ENCODE measurements at regions not wholly inside any gene's neighbourhood (a gene's known extent, or its start where the extent isn't known, plus 50 kb on each side); places are given as distances from the start of the nearest gene placed in this dataset.

DNA sequence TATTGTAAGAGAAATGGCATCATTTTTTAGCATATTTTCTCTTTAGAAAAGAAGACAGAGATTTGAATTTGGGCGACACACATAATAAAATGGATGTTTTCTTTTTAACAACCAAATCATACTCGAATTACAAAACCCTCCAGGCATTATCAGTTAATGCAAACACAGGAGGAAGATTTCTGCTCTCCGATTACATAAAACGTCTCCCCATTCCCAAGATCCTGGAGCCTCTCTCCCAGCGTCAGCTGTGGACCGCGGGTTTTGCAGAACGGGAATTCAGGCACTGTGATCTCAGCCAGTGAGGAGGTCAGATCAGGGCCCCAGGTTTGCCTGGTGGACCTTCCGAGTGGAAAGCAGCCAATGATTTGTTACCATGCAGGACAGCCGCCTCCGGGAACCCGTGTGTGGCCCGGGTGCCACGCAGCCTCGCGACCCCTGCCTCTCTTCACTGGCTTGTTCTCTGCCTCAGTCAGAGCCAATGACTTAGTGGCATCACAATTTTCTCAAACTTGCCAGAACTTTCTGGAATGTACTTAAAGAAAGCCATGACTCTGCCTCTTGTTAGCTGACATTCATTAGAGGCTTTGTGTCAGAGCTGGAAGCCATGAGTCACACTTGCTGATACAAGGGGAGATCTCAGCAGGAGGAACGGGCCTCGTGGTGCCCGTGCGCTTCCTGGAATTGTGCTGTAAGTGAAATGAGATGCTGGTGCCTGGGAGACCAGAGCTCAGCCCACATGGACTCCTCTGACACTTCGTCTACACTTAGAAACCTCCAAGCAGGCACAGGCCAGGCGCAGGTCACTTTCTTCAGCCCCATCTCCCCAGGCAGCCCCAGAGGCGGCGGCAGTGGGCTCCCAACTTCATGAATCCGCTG is 246.1 kb downstream of the KLF6 start:
- Histone ChIP-seq H3K36me3 (ENCODE audit: control insufficient read depth in 2 of 2, extremely low read depth in 1 of 2, insufficient read depth in 2 of 2, low read length in 2 of 2) (no peaks in the 10 kb centered on the region), H3K4me2 (ENCODE audit: insufficient read depth, low read length) (no peak overlapping the region), H3K4me1 (ENCODE audit: control insufficient read depth, extremely low read depth, insufficient read depth, low read length) (peaks cover 25% of the 10 kb centered on the region), H3K9me1 (replicated peaks; ENCODE audit: control insufficient read depth, extremely low read depth, insufficient read depth, low read length) (no peaks in the 10 kb centered on the region), H3K79me2 (ENCODE audit: control insufficient read depth, insufficient read depth, low read length) (no peaks in the 10 kb centered on the region), H3K27me3 (ENCODE audit: control insufficient read depth in 2 of 2, insufficient read depth in 2 of 2, low read length in 2 of 2) (no peaks in the 10 kb centered on the region), H3K9ac (replicated peaks; ENCODE audit: extremely low read depth, insufficient read depth, low read length) (peak overlapping the region; percentile 40), H3K27ac (ENCODE audit: insufficient read depth, low read depth, low read length) (peak overlapping the region; percentile 87), H4K20me1 (replicated peaks; ENCODE audit: control insufficient read depth, extremely low read depth, insufficient read depth, low read length) (no peaks in the 10 kb centered on the region), H3K4me3 (replicated peaks in 1 of 3; ENCODE audit: insufficient read depth in 1 of 3, low read depth in 1 of 3, low read length in 3 of 3) (no peak overlapping the region), H3K9me3 (replicated peaks; ENCODE audit: control insufficient read depth, insufficient read depth, low read length) (no peaks in the 10 kb centered on the region), H2AFZ (ENCODE audit: low read depth, low read length) (peak overlapping the region; percentile 73)
- DNase-seq (ENCODE audit: low read depth, low spot score) (peak; percentile 97), FAIRE-seq (peak; percentile 95)
- TF ChIP-seq CTCF (IDR thresholded peaks at IDR 0.05; ENCODE audit: extremely low read depth in 1 of 2, insufficient read depth in 1 of 2, low read depth in 1 of 2, low read length in 2 of 2): no peak
- peak; percentile 61 for TF ChIP-seq GATA2 (IDR thresholded peaks at IDR 0.05; ENCODE audit: insufficient read depth, insufficient read length, low read depth, low read length)
- peak; percentile 94 for TF ChIP-seq JUN (IDR thresholded peaks at IDR 0.05; ENCODE audit: borderline replicate concordance, insufficient read depth, insufficient read length, low read depth)
- peak; percentile 95 for TF ChIP-seq FOS (IDR thresholded peaks at IDR 0.05; ENCODE audit: borderline replicate concordance, insufficient read depth, low read length)
- TF ChIP-seq POLR2A (IDR thresholded peaks at IDR 0.05; ENCODE audit: low read depth, low read length): no peak
- TF ChIP-seq MYC (IDR thresholded peaks at IDR 0.05; ENCODE audit: low read depth, low read length): peak; percentile 92
- peak; percentile 41 for TF ChIP-seq POLR2AphosphoS5 (IDR thresholded peaks at IDR 0.05; ENCODE audit: insufficient read depth, low read depth, low read length)
- TF ChIP-seq EZH2 (IDR thresholded peaks at IDR 0.05; ENCODE audit: borderline replicate concordance, low read depth, low read length, severe bottlenecking): no peak
- TF ChIP-seq, protein P1, sequence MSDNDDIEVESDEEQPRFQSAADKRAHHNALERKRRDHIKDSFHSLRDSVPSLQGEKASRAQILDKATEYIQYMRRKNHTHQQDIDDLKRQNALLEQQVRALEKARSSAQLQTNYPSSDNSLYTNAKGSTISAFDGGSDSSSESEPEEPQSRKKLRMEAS (IDR thresholded peaks at IDR 0.05; ENCODE audit: insufficient read depth, insufficient read length): peak; percentile 89
- ChIA-PET POLR2A (interaction anchor here (0.9 kb wide), 1 partner anchor 246 kb away, joined by 4 read pairs; the partner anchor contains the start of gene KLF6), CTCF (interaction anchor here (0.7 to 1.4 kb wide), 3 partner anchors 13 to 85 kb away, joined by 3 to 5 read pairs (median 3); no protein-coding TSS in a partner anchor)
- intact Hi-C loops (cut with micrococcal nuclease): loop anchor here (1.0 to 5.0 kb wide), 3 partner anchors 57 to 297 kb away; no protein-coding TSS in a partner anchor
- TSS peak; percentile 48 for BruUV-seq (replicated peaks)
- dilution Hi-C loops (cut with MboI; ENCODE audit: extremely low pct_ligation_motif_present, low sequenced_read_pairs): no loop called here
